SU-DHL-6 (cell line): ENCODE measurements at regions not wholly inside any gene's neighbourhood (a gene's known extent, or its start where the extent isn't known, plus 50 kb on each side); places are given as distances from the start of the nearest gene placed in this dataset.

Experiments used
- EZH2phosphoT487 ChIP-seq: fragments of 200-600 bp; sonication (generic), shearing (Covaris generic); conservative IDR thresholded peaks from 2 replicates; pipeline ENCODE4 v1.6.1; 2018; ENCODE audit warnings: mild to moderate bottlenecking, antibody characterized with exemption, low read length, moderate library complexity, mixed read lengths
- TF ChIP-seq, protein P1 (sequence below): fragments of 200-600 bp; sonication (generic); IDR thresholded peaks from one replicate; pipeline ENCODE4 v1.5.1; 2017; ENCODE audit warnings: antibody characterized with exemption, mild to moderate bottlenecking, low read length, moderate library complexity; ENCODE audit not compliant: insufficient read depth, poor library complexity, severe bottlenecking

DNA sequence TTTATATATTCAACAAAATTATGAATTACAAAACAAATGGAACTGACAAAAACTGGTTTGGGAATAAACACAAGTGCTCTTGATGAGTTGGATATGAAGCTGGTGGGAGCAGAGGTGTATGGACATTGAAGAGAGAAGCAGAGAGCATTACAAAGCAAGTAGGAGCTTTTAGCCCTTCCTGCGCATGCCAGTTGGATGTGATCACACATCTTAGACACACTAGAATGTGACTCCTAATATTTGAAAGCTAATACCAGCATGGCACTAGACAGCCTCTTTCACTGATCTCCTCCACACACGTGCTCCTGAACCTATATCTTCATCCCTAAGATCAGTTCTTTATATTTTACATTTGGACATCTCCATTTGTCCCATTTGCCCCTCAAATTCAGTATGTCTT, 298.1 kb downstream of the MTX2 start:
- TF ChIP-seq, protein P1, sequence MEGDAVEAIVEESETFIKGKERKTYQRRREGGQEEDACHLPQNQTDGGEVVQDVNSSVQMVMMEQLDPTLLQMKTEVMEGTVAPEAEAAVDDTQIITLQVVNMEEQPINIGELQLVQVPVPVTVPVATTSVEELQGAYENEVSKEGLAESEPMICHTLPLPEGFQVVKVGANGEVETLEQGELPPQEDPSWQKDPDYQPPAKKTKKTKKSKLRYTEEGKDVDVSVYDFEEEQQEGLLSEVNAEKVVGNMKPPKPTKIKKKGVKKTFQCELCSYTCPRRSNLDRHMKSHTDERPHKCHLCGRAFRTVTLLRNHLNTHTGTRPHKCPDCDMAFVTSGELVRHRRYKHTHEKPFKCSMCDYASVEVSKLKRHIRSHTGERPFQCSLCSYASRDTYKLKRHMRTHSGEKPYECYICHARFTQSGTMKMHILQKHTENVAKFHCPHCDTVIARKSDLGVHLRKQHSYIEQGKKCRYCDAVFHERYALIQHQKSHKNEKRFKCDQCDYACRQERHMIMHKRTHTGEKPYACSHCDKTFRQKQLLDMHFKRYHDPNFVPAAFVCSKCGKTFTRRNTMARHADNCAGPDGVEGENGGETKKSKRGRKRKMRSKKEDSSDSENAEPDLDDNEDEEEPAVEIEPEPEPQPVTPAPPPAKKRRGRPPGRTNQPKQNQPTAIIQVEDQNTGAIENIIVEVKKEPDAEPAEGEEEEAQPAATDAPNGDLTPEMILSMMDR = no peak
- no peak for TF ChIP-seq EZH2phosphoT487
